ENCODE measurements at regions not wholly inside any gene's neighbourhood (a gene's known extent, or its start where the extent isn't known, plus 50 kb on each side); places are given as distances from the start of the nearest gene placed in this dataset.

- no peak for FAIRE-seq
- Histone ChIP-seq H4K8ac (ENCODE audit: extremely low read depth, insufficient read depth, low read length) (no peak overlapping the region), H2BK12ac (ENCODE audit: low read depth, low read length) (no peak overlapping the region), H3K9ac (replicated peaks in 1 of 4; ENCODE audit: extremely low read depth in 1 of 4, low read depth in 3 of 4, low read length in 3 of 4) (no peak overlapping the region), H3K27me3 (replicated peaks in 1 of 4; ENCODE audit: control insufficient read depth in 3 of 4, extremely low read depth in 1 of 4, insufficient read depth in 3 of 4, low read length in 3 of 4) (no peaks in the 10 kb centered on the region), H3K4ac (replicated peaks; ENCODE audit: insufficient read length, low read depth, low read length) (no peak overlapping the region), H3K79me1 (ENCODE audit: low read depth, low read length) (no peaks in the 10 kb centered on the region), H2BK120ac (replicated peaks; ENCODE audit: low read depth, low read length) (no peak overlapping the region), H3K4me1 (replicated peaks in 1 of 4; ENCODE audit: control insufficient read depth in 3 of 4, insufficient read depth in 4 of 4, low read length in 3 of 4) (no peaks in the 10 kb centered on the region), H4K91ac (replicated peaks; ENCODE audit: insufficient read length, low read length) (no peak overlapping the region), H4K5ac (ENCODE audit: insufficient read length, low read depth, low read length) (no peak overlapping the region), H2BK20ac (ENCODE audit: low read length) (no peak overlapping the region), H3K23ac (ENCODE audit: insufficient read length) (no peak overlapping the region), H3K79me2 (ENCODE audit: control insufficient read depth in 1 of 2, insufficient read depth in 2 of 2, low read length in 2 of 2) (no peaks in the 10 kb centered on the region), H3K56ac (replicated peaks; ENCODE audit: insufficient read length, low read depth, low read length) (no peak overlapping the region), H3K4me3 (ENCODE audit: extremely low read depth in 1 of 4, insufficient read depth in 2 of 4, low read depth in 3 of 4, low read length in 4 of 4) (no peak overlapping the region), H3K9me3 (ENCODE audit: insufficient read depth in 2 of 2, low read depth in 1 of 2, low read length in 1 of 2) (peaks cover 77 to 92% of the 10 kb centered on the region in 2 experiments), H4K20me1 (replicated peaks in 1 of 2; ENCODE audit: control insufficient read depth in 1 of 2, insufficient read depth in 2 of 2, low read length in 2 of 2) (no peaks in the 10 kb centered on the region), H2BK15ac (ENCODE audit: low read length) (no peak overlapping the region), H3K27ac (ENCODE audit: low read depth, low read length) (no peak overlapping the region), H3K18ac (ENCODE audit: extremely low read depth, low read length) (no peak overlapping the region), H2AFZ (ENCODE audit: low read length) (no peak overlapping the region), H3K4me2 (ENCODE audit: insufficient read depth in 1 of 2, low read depth in 2 of 2, low read length in 2 of 2) (no peak overlapping the region), H3K14ac (ENCODE audit: insufficient read length) (no peak overlapping the region), H2AK5ac (ENCODE audit: low read depth, low read length) (no peak overlapping the region), H2BK5ac (ENCODE audit: low read depth, low read length) (no peak overlapping the region), H3K36me3 (ENCODE audit: control insufficient read depth in 2 of 4, insufficient read depth in 4 of 4, low read length in 3 of 4) (no peaks in the 10 kb centered on the region), H3K23me2 (ENCODE audit: low read depth, low read length) (no peaks in the 10 kb centered on the region)
- no peak for DNase-seq (ENCODE audit: low read depth in 1 of 2, low spot score in 2 of 2)
- CTCF ChIA-PET (ENCODE audit: partially characterized antibody), result interaction anchor here (0.7 kb wide), 1 partner anchor 212 kb away, joined by 3 read pairs; no protein-coding TSS in a partner anchor
- TF ChIP-seq TBP (IDR thresholded peaks at IDR 0.05; ENCODE audit: low read depth, low read length) (no peak), RAD21 (IDR thresholded peaks at IDR 0.05 in 1 of 2, conservative IDR thresholded peaks at IDR 0.05 in 1 of 2; ENCODE audit: low read depth in 2 of 2, low read length in 2 of 2) (no peak), E2F6 (IDR thresholded peaks at IDR 0.05) (no peak), KDM4A (IDR thresholded peaks at IDR 0.05; ENCODE audit: low read depth, low read length, severe bottlenecking) (no peak), GABPA (IDR thresholded peaks at IDR 0.05; ENCODE audit: borderline replicate concordance, insufficient read depth, low read length) (no peak), RFX5 (IDR thresholded peaks at IDR 0.05; ENCODE audit: borderline replicate concordance, low read depth, low read length) (no peak), SIX5 (IDR thresholded peaks at IDR 0.05; ENCODE audit: low read depth, low read length) (no peak), SRF (IDR thresholded peaks at IDR 0.05; ENCODE audit: low read depth, low read length) (no peak), POLR2AphosphoS5 (IDR thresholded peaks at IDR 0.05; ENCODE audit: low read depth, low read length) (no peak), SUZ12 (IDR thresholded peaks at IDR 0.05; ENCODE audit: low read length) (no peak), HDAC6 (IDR thresholded peaks at IDR 0.05; ENCODE audit: low read depth, low read length) (no peak)
- WGBS, 2 experiments (ENCODE audit: extremely low coverage in 1 of 2, insufficient coverage in 1 of 2, insufficient read length in 1 of 2, insufficient replicate concordance in 2 of 2, low coverage in 1 of 2, low lambda C conversion rate in 2 of 2, missing lambda C conversion rate in 1 of 2), result 89% methylated on average over 13 of the region's 13 CpGs; no CpG with 5 or more reads in 1 of the 2 experiments
- POLR2A ChIA-PET (ENCODE audit: partially characterized antibody), result no interaction called here
Observed at GRCh38 chr1:2854151-2854550, 52.7 kb upstream of the TTC34 start.
